ENCODE measurements at regions not wholly inside any gene's neighbourhood (a gene's known extent, or its start where the extent isn't known, plus 50 kb on each side); places are given as distances from the start of the nearest gene placed in this dataset.

DNA sequence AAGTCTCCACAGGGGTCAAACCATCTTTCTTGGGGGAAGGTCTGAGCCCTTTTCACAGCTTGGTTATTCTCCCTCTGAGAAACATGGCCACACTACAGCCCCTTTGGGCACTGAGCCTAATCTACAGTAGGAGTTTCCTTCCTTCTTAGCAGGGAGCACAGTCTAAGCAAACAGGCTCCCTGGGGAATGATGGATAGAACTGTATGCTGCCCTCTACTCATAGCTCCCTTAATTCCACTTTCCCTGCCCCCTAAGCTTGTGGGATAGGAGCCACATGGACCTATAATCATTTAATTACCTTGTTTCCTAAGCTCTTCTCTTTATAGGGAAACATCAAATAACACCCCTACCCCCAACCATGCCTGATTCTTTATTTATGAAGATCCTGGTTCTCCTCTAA, 442.1 kb upstream of the MEX3C start:
- Histone ChIP-seq H3K9ac (ENCODE audit: low read depth, low read length, poor library complexity) (no peak overlapping the region), H3K4me3 (ENCODE audit: low read length in 2 of 2) (no peak overlapping the region), H3K9me3 (replicated peaks in 1 of 2; ENCODE audit: control insufficient read depth in 2 of 2, insufficient read depth in 1 of 2, low read depth in 1 of 2, low read length in 2 of 2) (peaks cover 0 to 4% of the 10 kb centered on the region in 2 donors), H2BK5ac (ENCODE audit: low read length) (no peak overlapping the region), H2AK5ac (ENCODE audit: low read depth, low read length) (no peak overlapping the region), H3K4me1 (ENCODE audit: control insufficient read depth in 2 of 2, insufficient read depth in 1 of 2, low read depth in 1 of 2, low read length in 2 of 2) (no peaks in the 10 kb centered on the region), H3K4ac (ENCODE audit: low read length) (no peak overlapping the region), H4K8ac (ENCODE audit: low read depth, low read length) (no peak overlapping the region), H2BK120ac (ENCODE audit: low read depth, low read length) (no peak overlapping the region), H3K27me3 (ENCODE audit: control insufficient read depth in 3 of 3, insufficient read depth in 3 of 3, low read depth in 1 of 3, low read length in 3 of 3) (no peaks in the 10 kb centered on the region), H3K36me3 (replicated peaks in 1 of 2; ENCODE audit: control insufficient read depth in 2 of 2, insufficient read depth in 2 of 2, low read length in 2 of 2) (no peaks in the 10 kb centered on the region), H3K79me1 (ENCODE audit: low read depth, low read length) (no peaks in the 10 kb centered on the region), H2AFZ (ENCODE audit: low read length) (no peak overlapping the region), H2BK12ac (ENCODE audit: low read length) (no peak overlapping the region), H2BK15ac (ENCODE audit: low read length) (no peak overlapping the region), H3K14ac (ENCODE audit: low read length) (no peak overlapping the region), H4K91ac (ENCODE audit: low read depth, low read length, poor library complexity) (no peak overlapping the region), H3K23ac (ENCODE audit: low read depth, low read length, poor library complexity) (no peak overlapping the region), H3K27ac (replicated peaks; ENCODE audit: low read length) (no peak overlapping the region), H3K18ac (ENCODE audit: low read length) (no peak overlapping the region), H3K4me2 (ENCODE audit: insufficient read depth, low read length, poor library complexity, severe bottlenecking) (no peak overlapping the region)
- DNase-seq (ENCODE audit: low spot score): no peak

DNA sequence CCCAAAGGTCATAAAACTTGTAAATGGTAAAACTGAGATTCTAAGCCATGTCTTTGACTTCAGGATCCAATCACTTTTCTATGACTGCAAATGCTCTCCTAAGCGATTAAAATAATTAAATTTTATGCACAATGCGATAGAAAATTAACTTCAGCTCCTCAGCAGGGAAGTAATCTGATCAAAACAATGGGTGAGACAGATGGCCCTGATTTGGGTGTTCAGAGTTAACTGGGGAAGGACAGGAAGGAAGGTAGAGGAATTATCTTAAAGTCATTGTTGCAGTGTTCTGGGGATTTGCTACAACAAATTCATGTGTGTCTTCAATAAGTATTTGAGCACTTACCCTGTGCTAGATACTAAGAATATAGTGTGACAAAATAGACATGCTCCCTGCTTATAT, 446.0 kb upstream of the MEX3C start:
- Histone ChIP-seq H3K27me3 (ENCODE audit: control insufficient read depth in 3 of 3, insufficient read depth in 3 of 3, low read depth in 1 of 3, low read length in 3 of 3) (no peaks in the 10 kb centered on the region), H3K79me1 (ENCODE audit: low read depth, low read length) (no peaks in the 10 kb centered on the region), H3K14ac (ENCODE audit: low read length) (no peak overlapping the region), H3K4me3 (ENCODE audit: low read length in 2 of 2) (no peak overlapping the region), H3K4ac (ENCODE audit: low read length) (no peak overlapping the region), H2BK15ac (ENCODE audit: low read length) (no peak overlapping the region), H3K4me2 (ENCODE audit: insufficient read depth, low read length, poor library complexity, severe bottlenecking) (no peak overlapping the region), H2AK5ac (ENCODE audit: low read depth, low read length) (no peak overlapping the region), H3K18ac (ENCODE audit: low read length) (no peak overlapping the region), H3K23ac (ENCODE audit: low read depth, low read length, poor library complexity) (no peak overlapping the region), H3K4me1 (ENCODE audit: control insufficient read depth in 2 of 2, insufficient read depth in 1 of 2, low read depth in 1 of 2, low read length in 2 of 2) (no peaks in the 10 kb centered on the region), H2BK120ac (ENCODE audit: low read depth, low read length) (no peak overlapping the region), H2BK12ac (ENCODE audit: low read length) (no peak overlapping the region), H2BK5ac (ENCODE audit: low read length) (no peak overlapping the region), H2AFZ (ENCODE audit: low read length) (no peak overlapping the region), H4K8ac (ENCODE audit: low read depth, low read length) (no peak overlapping the region), H3K36me3 (replicated peaks in 1 of 2; ENCODE audit: control insufficient read depth in 2 of 2, insufficient read depth in 2 of 2, low read length in 2 of 2) (no peaks in the 10 kb centered on the region), H3K27ac (replicated peaks; ENCODE audit: low read length) (no peak overlapping the region), H3K9ac (ENCODE audit: low read depth, low read length, poor library complexity) (no peak overlapping the region), H3K9me3 (replicated peaks in 1 of 2; ENCODE audit: control insufficient read depth in 2 of 2, insufficient read depth in 1 of 2, low read depth in 1 of 2, low read length in 2 of 2) (no peaks in the 10 kb centered on the region), H4K91ac (ENCODE audit: low read depth, low read length, poor library complexity) (no peak overlapping the region)
- WGBS, 2 donors (ENCODE audit: extremely low coverage in 2 of 2, insufficient read length in 2 of 2, insufficient replicate concordance in 1 of 2): no CpG with 5 or more reads among the region's 2 CpGs
- no peak for DNase-seq (ENCODE audit: low spot score)

DNA sequence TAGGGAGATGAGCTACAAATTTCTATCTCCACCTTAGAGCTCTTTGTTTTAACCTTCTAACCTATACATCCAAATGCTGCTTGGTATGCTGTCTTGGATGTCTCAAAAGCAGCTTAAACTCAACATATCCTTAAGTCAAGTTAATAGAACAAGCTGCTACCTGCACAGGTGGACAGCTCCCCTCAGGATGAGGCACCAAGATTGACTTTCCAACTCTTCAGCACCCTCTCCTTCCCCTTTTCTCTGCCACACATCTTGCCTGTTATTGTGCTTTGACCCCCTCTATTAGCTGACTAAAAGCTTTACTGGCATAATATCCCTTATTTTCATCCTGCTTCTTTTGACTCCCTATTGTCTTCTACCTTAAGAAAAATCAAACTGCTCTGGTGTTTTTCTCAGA, 448.1 kb upstream of the MEX3C start:
- Histone ChIP-seq H3K27ac (replicated peaks; ENCODE audit: low read length) (no peak overlapping the region), H3K14ac (ENCODE audit: low read length) (no peak overlapping the region), H3K4me1 (ENCODE audit: control insufficient read depth in 2 of 2, insufficient read depth in 1 of 2, low read depth in 1 of 2, low read length in 2 of 2) (no peaks in the 10 kb centered on the region), H3K36me3 (replicated peaks in 1 of 2; ENCODE audit: control insufficient read depth in 2 of 2, insufficient read depth in 2 of 2, low read length in 2 of 2) (no peaks in the 10 kb centered on the region), H2AFZ (ENCODE audit: low read length) (no peak overlapping the region), H3K4me3 (ENCODE audit: low read length in 2 of 2) (no peak overlapping the region), H2BK5ac (ENCODE audit: low read length) (no peak overlapping the region), H2BK12ac (ENCODE audit: low read length) (no peak overlapping the region), H2AK5ac (ENCODE audit: low read depth, low read length) (no peak overlapping the region), H4K91ac (ENCODE audit: low read depth, low read length, poor library complexity) (no peak overlapping the region), H3K9ac (ENCODE audit: low read depth, low read length, poor library complexity) (no peak overlapping the region), H2BK120ac (ENCODE audit: low read depth, low read length) (no peak overlapping the region), H3K4me2 (ENCODE audit: insufficient read depth, low read length, poor library complexity, severe bottlenecking) (no peak overlapping the region), H3K9me3 (replicated peaks in 1 of 2; ENCODE audit: control insufficient read depth in 2 of 2, insufficient read depth in 1 of 2, low read depth in 1 of 2, low read length in 2 of 2) (no peaks in the 10 kb centered on the region), H3K18ac (ENCODE audit: low read length) (no peak overlapping the region), H3K79me1 (ENCODE audit: low read depth, low read length) (no peaks in the 10 kb centered on the region), H4K8ac (ENCODE audit: low read depth, low read length) (no peak overlapping the region), H3K27me3 (ENCODE audit: control insufficient read depth in 3 of 3, insufficient read depth in 3 of 3, low read depth in 1 of 3, low read length in 3 of 3) (no peaks in the 10 kb centered on the region), H2BK15ac (ENCODE audit: low read length) (no peak overlapping the region), H3K4ac (ENCODE audit: low read length) (no peak overlapping the region), H3K23ac (ENCODE audit: low read depth, low read length, poor library complexity) (no peak overlapping the region)
- no peak for DNase-seq (ENCODE audit: low spot score)

DNA sequence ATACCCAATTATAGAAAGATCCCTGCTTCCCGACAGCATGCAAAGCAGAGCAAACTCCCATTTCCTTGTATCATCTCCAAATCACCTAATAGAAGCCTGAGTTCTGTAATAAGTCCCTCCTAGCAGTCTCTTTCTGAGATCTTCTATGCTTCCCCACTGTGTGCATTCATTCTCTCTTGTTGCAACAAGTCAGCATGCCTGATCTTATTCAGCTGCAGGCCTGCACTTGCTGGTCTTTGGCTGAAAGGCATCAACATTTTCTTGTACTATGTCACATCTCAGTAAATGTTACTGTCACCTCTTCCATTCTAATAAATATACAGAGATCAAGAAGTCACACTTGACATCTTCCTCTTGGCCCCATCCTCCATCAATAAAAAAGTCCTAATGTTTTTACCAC, 449.9 kb upstream of the MEX3C start:
- Histone ChIP-seq H2AK5ac (ENCODE audit: low read depth, low read length) (no peak overlapping the region), H3K9me3 (replicated peaks in 1 of 2; ENCODE audit: control insufficient read depth in 2 of 2, insufficient read depth in 1 of 2, low read depth in 1 of 2, low read length in 2 of 2) (no peaks in the 10 kb centered on the region), H3K79me1 (ENCODE audit: low read depth, low read length) (no peaks in the 10 kb centered on the region), H3K4me3 (ENCODE audit: low read length in 2 of 2) (no peak overlapping the region), H3K4ac (ENCODE audit: low read length) (no peak overlapping the region), H3K9ac (ENCODE audit: low read depth, low read length, poor library complexity) (no peak overlapping the region), H3K27ac (replicated peaks; ENCODE audit: low read length) (no peak overlapping the region), H3K14ac (ENCODE audit: low read length) (no peak overlapping the region), H4K91ac (ENCODE audit: low read depth, low read length, poor library complexity) (no peak overlapping the region), H3K27me3 (ENCODE audit: control insufficient read depth in 3 of 3, insufficient read depth in 3 of 3, low read depth in 1 of 3, low read length in 3 of 3) (no peaks in the 10 kb centered on the region), H2BK5ac (ENCODE audit: low read length) (no peak overlapping the region), H2AFZ (ENCODE audit: low read length) (no peak overlapping the region), H2BK120ac (ENCODE audit: low read depth, low read length) (no peak overlapping the region), H3K36me3 (replicated peaks in 1 of 2; ENCODE audit: control insufficient read depth in 2 of 2, insufficient read depth in 2 of 2, low read length in 2 of 2) (no peaks in the 10 kb centered on the region), H3K4me2 (ENCODE audit: insufficient read depth, low read length, poor library complexity, severe bottlenecking) (no peak overlapping the region), H3K23ac (ENCODE audit: low read depth, low read length, poor library complexity) (no peak overlapping the region), H3K4me1 (ENCODE audit: control insufficient read depth in 2 of 2, insufficient read depth in 1 of 2, low read depth in 1 of 2, low read length in 2 of 2) (no peaks in the 10 kb centered on the region), H3K18ac (ENCODE audit: low read length) (no peak overlapping the region), H2BK15ac (ENCODE audit: low read length) (no peak overlapping the region), H4K8ac (ENCODE audit: low read depth, low read length) (no peak overlapping the region), H2BK12ac (ENCODE audit: low read length) (no peak overlapping the region)
- WGBS, 2 donors (ENCODE audit: extremely low coverage in 2 of 2, insufficient read length in 2 of 2, insufficient replicate concordance in 1 of 2): no CpG with 5 or more reads among the region's 1 CpG
- DNase-seq (ENCODE audit: low spot score): no peak
